ENCODE measurements at regions not wholly inside any gene's neighbourhood (a gene's known extent, or its start where the extent isn't known, plus 50 kb on each side); places are given as distances from the start of the nearest gene placed in this dataset.

GRCh38 chr10:35882422-35883150, 240.5 kb upstream of the FZD8 start:
- H3K27ac Mint-ChIP-seq = no peak overlapping the region

GRCh38 chr10:35881320-35881719, 239.2 kb upstream of the FZD8 start:
- Mint-ChIP-seq H3K9me3 (ENCODE audit: insufficient read depth) (no peaks in the 10 kb centered on the region), H3K4me3 (no peak overlapping the region), H3K27me3 (no peaks in the 10 kb centered on the region), H3K4me1 (no peaks in the 10 kb centered on the region), H3K27ac (no peak overlapping the region)
- intact Hi-C loops (cut with micrococcal nuclease) = no loop called here
- Histone ChIP-seq H3K36me3 (replicated peaks in 1 of 2; ENCODE audit: control extremely low read depth in 1 of 2, control insufficient read depth in 1 of 2, extremely low read depth in 1 of 2, insufficient read depth in 2 of 2, low read length in 1 of 2) (no peaks in the 10 kb centered on the region), H3K79me2 (ENCODE audit: control insufficient read depth, insufficient read depth, low read length) (no peaks in the 10 kb centered on the region), H3K4me1 (ENCODE audit: control insufficient read depth in 2 of 2, insufficient read depth in 2 of 2, low read length in 2 of 2) (no peaks in the 10 kb centered on the region), H3K27ac (ENCODE audit: low read length in 2 of 2) (no peak overlapping the region), H3K27me3 (replicated peaks in 1 of 4; ENCODE audit: control extremely low read depth in 1 of 4, control insufficient read depth in 3 of 4, insufficient read depth in 4 of 4, low read length in 3 of 4) (no peaks in the 10 kb centered on the region), H3K9me3 (ENCODE audit: control extremely low read depth in 1 of 3, control insufficient read depth in 2 of 3, insufficient read depth in 1 of 3, low read length in 2 of 3) (no peaks in the 10 kb centered on the region), H2AFZ (ENCODE audit: insufficient read depth, low read depth, low read length, poor library complexity, severe bottlenecking) (no peak overlapping the region), H3K4me2 (replicated peaks; ENCODE audit: low read depth, low read length, poor library complexity, severe bottlenecking) (no peak overlapping the region), H3K4me3 (ENCODE audit: control extremely low read depth in 1 of 5, extremely low read depth in 1 of 5, insufficient read depth in 1 of 5, low read depth in 2 of 5, low read length in 4 of 5) (no peak overlapping the region), H4K20me1 (ENCODE audit: control insufficient read depth, insufficient read depth, low read length, poor library complexity, severe bottlenecking) (no peaks in the 10 kb centered on the region), H3K9ac (ENCODE audit: low read length) (no peak overlapping the region)
- CTCF ChIA-PET = no interaction called here
- no peak for TF ChIP-seq CTCF (IDR thresholded peaks at IDR 0.05)
- no peak for TF ChIP-seq EZH2 (IDR thresholded peaks at IDR 0.05; ENCODE audit: borderline replicate concordance, insufficient read depth, low read depth, low read length, poor library complexity, severe bottlenecking)
- POLR2A ChIA-PET = no interaction called here
- WGBS (ENCODE audit: insufficient coverage) = no CpG with 5 or more reads among the region's 2 CpGs
- DNase-seq (no peak), ATAC-seq (ENCODE audit: low read depth) (no peak)

More at GRCh38 chr10:35882422-35883150, 240.5 kb upstream of the FZD8 start:
- Histone ChIP-seq H3K4me1 (ENCODE audit: control insufficient read depth in 2 of 2, insufficient read depth in 2 of 2, low read length in 2 of 2) (no peaks in the 10 kb centered on the region), H3K4me2 (replicated peaks; ENCODE audit: low read depth, low read length, poor library complexity, severe bottlenecking) (no peak overlapping the region), H3K9me3 (ENCODE audit: control extremely low read depth in 1 of 3, control insufficient read depth in 2 of 3, insufficient read depth in 1 of 3, low read length in 2 of 3) (no peaks in the 10 kb centered on the region), H4K20me1 (ENCODE audit: control insufficient read depth, insufficient read depth, low read length, poor library complexity, severe bottlenecking) (no peaks in the 10 kb centered on the region), H3K27ac (ENCODE audit: low read length in 2 of 2) (no peak overlapping the region), H3K27me3 (replicated peaks in 1 of 4; ENCODE audit: control extremely low read depth in 1 of 4, control insufficient read depth in 3 of 4, insufficient read depth in 4 of 4, low read length in 3 of 4) (no peaks in the 10 kb centered on the region), H3K9ac (ENCODE audit: low read length) (no peak overlapping the region), H3K36me3 (replicated peaks in 1 of 2; ENCODE audit: control extremely low read depth in 1 of 2, control insufficient read depth in 1 of 2, extremely low read depth in 1 of 2, insufficient read depth in 2 of 2, low read length in 1 of 2) (no peaks in the 10 kb centered on the region), H3K79me2 (ENCODE audit: control insufficient read depth, insufficient read depth, low read length) (no peaks in the 10 kb centered on the region), H3K4me3 (ENCODE audit: control extremely low read depth in 1 of 5, extremely low read depth in 1 of 5, insufficient read depth in 1 of 5, low read depth in 2 of 5, low read length in 4 of 5) (no peak overlapping the region), H2AFZ (ENCODE audit: insufficient read depth, low read depth, low read length, poor library complexity, severe bottlenecking) (no peak overlapping the region)
- Mint-ChIP-seq H3K4me3 (no peak overlapping the region), H3K27me3 (peaks cover 7% of the 10 kb centered on the region), H3K4me1 (no peaks in the 10 kb centered on the region), H3K9me3 (ENCODE audit: insufficient read depth) (no peaks in the 10 kb centered on the region)
- ATAC-seq (ENCODE audit: low read depth) = no peak
- WGBS (ENCODE audit: insufficient coverage) = 88% methylated on average over 8 of the region's 9 CpGs
- TF ChIP-seq EZH2 (IDR thresholded peaks at IDR 0.05; ENCODE audit: borderline replicate concordance, insufficient read depth, low read depth, low read length, poor library complexity, severe bottlenecking) (no peak), CTCF (IDR thresholded peaks at IDR 0.05) (no peak)
- POLR2A ChIA-PET = no interaction called here
- CTCF ChIA-PET = no interaction called here
- DNase-seq = no peak
- intact Hi-C loops (cut with micrococcal nuclease) = no loop called here

All from B cell (primary cell).